DND-41 (cell line): ENCODE measurements at regions not wholly inside any gene's neighbourhood (a gene's known extent, or its start where the extent isn't known, plus 50 kb on each side); places are given as distances from the start of the nearest gene placed in this dataset.

ENCODE experiments used
- ATAC-seq: fragments of 200-7000 bp; cut with Tn5 transposase; 3 replicates; pipeline ENCODE4 v1.9.1; 2021; ENCODE audit warnings: low read depth; ENCODE audit not compliant: insufficient read depth
- DNase-seq: peaks from one replicate; pipeline ENCODE4 v3.0.0-alpha.2; 2020
- H2AFZ ChIP-seq: 2 replicates; pipeline ENCODE4 v1.6.0; 2012; ENCODE audit warnings: low read depth, low read length
- H3K27ac ChIP-seq: 2 replicates; pipeline ENCODE4 v1.5.1; 2012; ENCODE audit warnings: low read length, inconsistent platforms
- H3K27me3 ChIP-seq: fragments of 200-600 bp; sonication (generic); 2 replicates; pipeline ENCODE4 v1.6.0; 2012; ENCODE audit warnings: low read length, mild to moderate bottlenecking, inconsistent platforms; ENCODE audit not compliant: insufficient read depth, poor library complexity
- H3K36me3 ChIP-seq: 2 replicates; pipeline ENCODE4 v1.5.1; 2012; ENCODE audit warnings: low read length, inconsistent platforms; ENCODE audit not compliant: insufficient read depth
- H3K4me1 ChIP-seq: 2 replicates; pipeline ENCODE4 v1.5.1; 2012; ENCODE audit warnings: mild to moderate bottlenecking, low read length; ENCODE audit not compliant: insufficient read depth
- H3K4me2 ChIP-seq: 2 replicates; pipeline ENCODE4 v1.6.0; 2012; ENCODE audit warnings: mild to moderate bottlenecking, moderate library complexity, low read length, inconsistent platforms; ENCODE audit not compliant: insufficient read depth
- H3K4me3 ChIP-seq, 2 experiments: fragments of 200-600 bp in 1 of 2; shearing (Covaris generic) in 1 of 2; 2 replicates each; pipeline ENCODE4 v1.5.1; 2012 to 2016; ENCODE audit warnings: inconsistent platforms in 2 of 2, low read length in 2 of 2, mild to moderate bottlenecking in 2 of 2, low read depth in 1 of 2, moderate library complexity in 1 of 2
- H3K79me2 ChIP-seq: 2 replicates; pipeline ENCODE4 v1.6.0; 2012; ENCODE audit warnings: low read length, inconsistent platforms; ENCODE audit not compliant: insufficient read depth
- H3K9ac ChIP-seq: 2 replicates; pipeline ENCODE4 v1.6.0; 2012; ENCODE audit warnings: low read depth, mild to moderate bottlenecking, inconsistent platforms, low read length, moderate library complexity
- H3K9me3 ChIP-seq: 2 replicates; pipeline ENCODE4 v1.5.1; 2012; ENCODE audit warnings: low read length, moderate library complexity, mild to moderate bottlenecking, inconsistent platforms; ENCODE audit not compliant: insufficient read depth, severe bottlenecking
- H4K20me1 ChIP-seq: 2 replicates; pipeline ENCODE4 v1.6.0; 2012; ENCODE audit warnings: low read length; ENCODE audit not compliant: insufficient read depth
- CTCF ChIP-seq: IDR thresholded peaks from 2 replicates; pipeline ENCODE4 v1.5.1; 2012; ENCODE audit warnings: borderline replicate concordance, low read length, moderate library complexity, mild to moderate bottlenecking; ENCODE audit not compliant: poor library complexity, severe bottlenecking; ENCODE audit errors: extremely low read depth
- EZH2 ChIP-seq: IDR thresholded peaks from 3 replicates; pipeline ENCODE4 v1.6.1; 2012; ENCODE audit warnings: borderline replicate concordance, low read depth, mild to moderate bottlenecking, moderate library complexity, low read length, inconsistent platforms; ENCODE audit not compliant: severe bottlenecking

GRCh38 chr2:67066782-67067181 lies 330.4 kb upstream of the ETAA1 start:
- ATAC-seq (no peak), DNase-seq (no peak)
- Histone ChIP-seq H3K4me3 (no peak overlapping the region), H3K36me3 (no peaks in the 10 kb centered on the region), H3K27me3 (no peaks in the 10 kb centered on the region), H3K4me2 (no peak overlapping the region), H3K27ac (no peak overlapping the region), H2AFZ (no peak overlapping the region), H3K9ac (no peak overlapping the region), H4K20me1 (no peaks in the 10 kb centered on the region), H3K9me3 (no peaks in the 10 kb centered on the region), H3K4me1 (no peaks in the 10 kb centered on the region), H3K79me2 (no peaks in the 10 kb centered on the region)
- TF ChIP-seq EZH2 (no peak), CTCF (no peak)

GRCh38 chr2:67067656-67068055 lies 329.5 kb upstream of the ETAA1 start:
- Histone ChIP-seq H2AFZ (no peak overlapping the region), H3K27ac (no peak overlapping the region), H3K4me3 (no peak overlapping the region), H3K4me1 (no peaks in the 10 kb centered on the region), H3K4me2 (no peak overlapping the region), H3K9ac (no peak overlapping the region), H3K9me3 (no peaks in the 10 kb centered on the region), H4K20me1 (no peaks in the 10 kb centered on the region), H3K27me3 (no peaks in the 10 kb centered on the region), H3K36me3 (no peaks in the 10 kb centered on the region), H3K79me2 (no peaks in the 10 kb centered on the region)
- TF ChIP-seq CTCF, result no peak
- no peak for TF ChIP-seq EZH2
- DNase-seq (no peak), ATAC-seq (no peak)

- Histone ChIP-seq H4K20me1 (no peaks in the 10 kb centered on the region), H3K27ac (no peak overlapping the region), H3K4me2 (no peak overlapping the region), H3K9me3 (no peaks in the 10 kb centered on the region), H3K9ac (no peak overlapping the region), H3K4me3 (no peak overlapping the region), H2AFZ (no peak overlapping the region), H3K27me3 (no peaks in the 10 kb centered on the region), H3K79me2 (no peaks in the 10 kb centered on the region), H3K4me1 (no peaks in the 10 kb centered on the region), H3K36me3 (no peaks in the 10 kb centered on the region)
- DNase-seq, result no peak
- TF ChIP-seq EZH2, result no peak
- no peak for TF ChIP-seq CTCF
- ATAC-seq, result no peak
Measured at GRCh38 chr2:67070826-67071225, 326.3 kb upstream of the ETAA1 start.

- no peak for DNase-seq
- Histone ChIP-seq H3K4me1 (no peaks in the 10 kb centered on the region), H3K27me3 (no peaks in the 10 kb centered on the region), H3K9me3 (no peaks in the 10 kb centered on the region), H3K27ac (no peak overlapping the region), H3K79me2 (no peaks in the 10 kb centered on the region), H3K4me3 (no peak overlapping the region), H3K9ac (no peak overlapping the region), H2AFZ (no peak overlapping the region), H3K36me3 (no peaks in the 10 kb centered on the region), H4K20me1 (no peaks in the 10 kb centered on the region), H3K4me2 (no peak overlapping the region)
- TF ChIP-seq EZH2 (no peak), CTCF (no peak)
- no peak for ATAC-seq
Measured at GRCh38 chr2:67075056-67075455, 322.1 kb upstream of the ETAA1 start.
